ENCODE measurements at regions not wholly inside any gene's neighbourhood (a gene's known extent, or its start where the extent isn't known, plus 50 kb on each side); places are given as distances from the start of the nearest gene placed in this dataset.

GRCh38 chr13:32897296-32897695, 118.9 kb upstream of the KL start:
- DNase-seq (ENCODE audit: low spot score) = no peak
- ChIA-PET POLR2A (ENCODE audit: low non-redundant PET) (no interaction called here), CTCF (no interaction called here)
- H3K27me3 ChIP-seq (replicated peaks; ENCODE audit: insufficient read depth, low read depth, low read length, poor library complexity) = no peaks in the 10 kb centered on the region
- no TSS peak for BruUV-seq (replicated peaks)
- no peak overlapping the region for H3K27ac ChIP-seq (ENCODE audit: low read depth, low read length, poor library complexity, severe bottlenecking)
- H3K9me3 ChIP-seq (ENCODE audit: low read depth, low read length, poor library complexity, severe bottlenecking) = no peaks in the 10 kb centered on the region
- intact Hi-C loops (cut with micrococcal nuclease; ENCODE audit: unreplicated experiment) = no loop called here
- H3K4me3 ChIP-seq (ENCODE audit: low read depth, low read length, poor library complexity, severe bottlenecking) = no peak overlapping the region
- no peaks in the 10 kb centered on the region for H3K4me1 ChIP-seq (ENCODE audit: insufficient read depth, low read length, poor library complexity, severe bottlenecking)
- no peak for TF ChIP-seq EZH2 (IDR thresholded peaks at IDR 0.05; ENCODE audit: borderline replicate concordance, low read depth, low read length, poor library complexity, severe bottlenecking)
- TF ChIP-seq, protein P1, sequence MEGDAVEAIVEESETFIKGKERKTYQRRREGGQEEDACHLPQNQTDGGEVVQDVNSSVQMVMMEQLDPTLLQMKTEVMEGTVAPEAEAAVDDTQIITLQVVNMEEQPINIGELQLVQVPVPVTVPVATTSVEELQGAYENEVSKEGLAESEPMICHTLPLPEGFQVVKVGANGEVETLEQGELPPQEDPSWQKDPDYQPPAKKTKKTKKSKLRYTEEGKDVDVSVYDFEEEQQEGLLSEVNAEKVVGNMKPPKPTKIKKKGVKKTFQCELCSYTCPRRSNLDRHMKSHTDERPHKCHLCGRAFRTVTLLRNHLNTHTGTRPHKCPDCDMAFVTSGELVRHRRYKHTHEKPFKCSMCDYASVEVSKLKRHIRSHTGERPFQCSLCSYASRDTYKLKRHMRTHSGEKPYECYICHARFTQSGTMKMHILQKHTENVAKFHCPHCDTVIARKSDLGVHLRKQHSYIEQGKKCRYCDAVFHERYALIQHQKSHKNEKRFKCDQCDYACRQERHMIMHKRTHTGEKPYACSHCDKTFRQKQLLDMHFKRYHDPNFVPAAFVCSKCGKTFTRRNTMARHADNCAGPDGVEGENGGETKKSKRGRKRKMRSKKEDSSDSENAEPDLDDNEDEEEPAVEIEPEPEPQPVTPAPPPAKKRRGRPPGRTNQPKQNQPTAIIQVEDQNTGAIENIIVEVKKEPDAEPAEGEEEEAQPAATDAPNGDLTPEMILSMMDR (conservative IDR thresholded peaks at IDR 0.05; ENCODE audit: low read depth, low read length) = no peak
- no peaks in the 10 kb centered on the region for H3K36me3 ChIP-seq (ENCODE audit: insufficient read depth, low read length, poor library complexity, severe bottlenecking)

GRCh38 chr13:32902029-32902780, 114.0 kb upstream of the KL start:
- no peak for DNase-seq (ENCODE audit: low spot score)
- POLR2A ChIA-PET (ENCODE audit: low non-redundant PET) = no interaction called here
- BruUV-seq (replicated peaks) = no TSS peak
- no peaks in the 10 kb centered on the region for H3K9me3 ChIP-seq (ENCODE audit: low read depth, low read length, poor library complexity, severe bottlenecking)
- H3K27ac ChIP-seq (ENCODE audit: low read depth, low read length, poor library complexity, severe bottlenecking) = no peak overlapping the region
- no peak for TF ChIP-seq EZH2 (IDR thresholded peaks at IDR 0.05; ENCODE audit: borderline replicate concordance, low read depth, low read length, poor library complexity, severe bottlenecking)
- TF ChIP-seq, protein P1 (conservative IDR thresholded peaks at IDR 0.05; ENCODE audit: low read depth, low read length) = no peak
- H3K4me1 ChIP-seq (ENCODE audit: insufficient read depth, low read length, poor library complexity, severe bottlenecking) = no peaks in the 10 kb centered on the region
- H3K27me3 ChIP-seq (replicated peaks; ENCODE audit: insufficient read depth, low read depth, low read length, poor library complexity) = no peaks in the 10 kb centered on the region
- H3K4me3 ChIP-seq (ENCODE audit: low read depth, low read length, poor library complexity, severe bottlenecking) = no peak overlapping the region
- no peaks in the 10 kb centered on the region for H3K36me3 ChIP-seq (ENCODE audit: insufficient read depth, low read length, poor library complexity, severe bottlenecking)
- intact Hi-C loops (cut with micrococcal nuclease; ENCODE audit: unreplicated experiment) = no loop called here
- CTCF ChIA-PET = no interaction called here

DNA sequence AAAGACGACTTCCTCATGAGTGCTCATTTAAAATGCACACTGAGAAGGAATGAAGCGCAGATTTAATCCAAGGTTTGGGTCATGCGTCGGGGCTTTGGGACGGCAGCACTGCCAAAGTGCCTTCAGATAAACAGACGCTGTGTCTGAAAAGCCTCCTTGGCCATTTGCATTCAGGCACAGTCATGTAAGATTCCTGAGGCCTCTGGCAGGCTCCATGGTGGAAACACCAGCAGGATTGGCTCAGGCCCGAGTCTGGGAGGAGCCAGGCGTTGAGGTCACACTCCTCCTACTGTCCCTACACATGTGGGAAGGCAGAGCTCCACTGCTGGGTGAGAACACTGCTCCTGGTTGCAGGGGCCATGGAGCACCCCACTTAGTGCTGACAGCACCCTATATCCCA, 113.3 kb upstream of the KL start:
- ChIA-PET POLR2A (ENCODE audit: low non-redundant PET) (no interaction called here), CTCF (no interaction called here)
- intact Hi-C loops (cut with micrococcal nuclease; ENCODE audit: unreplicated experiment) = no loop called here
- H3K4me3 ChIP-seq (ENCODE audit: low read depth, low read length, poor library complexity, severe bottlenecking) = no peak overlapping the region
- DNase-seq (ENCODE audit: low spot score) = no peak
- no peaks in the 10 kb centered on the region for H3K9me3 ChIP-seq (ENCODE audit: low read depth, low read length, poor library complexity, severe bottlenecking)
- no TSS peak for BruUV-seq (replicated peaks)
- no peak overlapping the region for H3K27ac ChIP-seq (ENCODE audit: low read depth, low read length, poor library complexity, severe bottlenecking)
- H3K36me3 ChIP-seq (ENCODE audit: insufficient read depth, low read length, poor library complexity, severe bottlenecking) = no peaks in the 10 kb centered on the region
- H3K4me1 ChIP-seq (ENCODE audit: insufficient read depth, low read length, poor library complexity, severe bottlenecking) = no peaks in the 10 kb centered on the region
- TF ChIP-seq, protein P1 (conservative IDR thresholded peaks at IDR 0.05; ENCODE audit: low read depth, low read length) = no peak
- no peak for TF ChIP-seq EZH2 (IDR thresholded peaks at IDR 0.05; ENCODE audit: borderline replicate concordance, low read depth, low read length, poor library complexity, severe bottlenecking)
- no peaks in the 10 kb centered on the region for H3K27me3 ChIP-seq (replicated peaks; ENCODE audit: insufficient read depth, low read depth, low read length, poor library complexity)
